ENCODE measurements at regions not wholly inside any gene's neighbourhood (a gene's known extent, or its start where the extent isn't known, plus 50 kb on each side); places are given as distances from the start of the nearest gene placed in this dataset.

- H3K4me2 ChIP-seq (ENCODE audit: low read length), result no peak overlapping the region
- no peaks in the 10 kb centered on the region for H3K79me2 ChIP-seq (replicated peaks; ENCODE audit: insufficient read depth, low read length)
- no peaks in the 10 kb centered on the region for H3F3A ChIP-seq (ENCODE audit: insufficient read depth, low read length, poor library complexity, severe bottlenecking)
- no peak overlapping the region for H3K9ac ChIP-seq (ENCODE audit: low read length)
- no peaks in the 10 kb centered on the region for H3K9me3 ChIP-seq (ENCODE audit: low read length)
- no peaks in the 10 kb centered on the region for H3K9me2 ChIP-seq (ENCODE audit: insufficient read depth, low read length)
- H3K27me3 ChIP-seq (ENCODE audit: insufficient read depth, low read depth, low read length), result no peaks in the 10 kb centered on the region
- H3K36me3 ChIP-seq (ENCODE audit: insufficient read depth, low read length), result no peaks in the 10 kb centered on the region
- H4K20me1 ChIP-seq (ENCODE audit: insufficient read depth), result no peaks in the 10 kb centered on the region
- H3K4me3 ChIP-seq (ENCODE audit: low read length), result no peak overlapping the region
- H2AFZ ChIP-seq (ENCODE audit: low read depth, low read length), result no peak overlapping the region
- TF ChIP-seq, protein P1, sequence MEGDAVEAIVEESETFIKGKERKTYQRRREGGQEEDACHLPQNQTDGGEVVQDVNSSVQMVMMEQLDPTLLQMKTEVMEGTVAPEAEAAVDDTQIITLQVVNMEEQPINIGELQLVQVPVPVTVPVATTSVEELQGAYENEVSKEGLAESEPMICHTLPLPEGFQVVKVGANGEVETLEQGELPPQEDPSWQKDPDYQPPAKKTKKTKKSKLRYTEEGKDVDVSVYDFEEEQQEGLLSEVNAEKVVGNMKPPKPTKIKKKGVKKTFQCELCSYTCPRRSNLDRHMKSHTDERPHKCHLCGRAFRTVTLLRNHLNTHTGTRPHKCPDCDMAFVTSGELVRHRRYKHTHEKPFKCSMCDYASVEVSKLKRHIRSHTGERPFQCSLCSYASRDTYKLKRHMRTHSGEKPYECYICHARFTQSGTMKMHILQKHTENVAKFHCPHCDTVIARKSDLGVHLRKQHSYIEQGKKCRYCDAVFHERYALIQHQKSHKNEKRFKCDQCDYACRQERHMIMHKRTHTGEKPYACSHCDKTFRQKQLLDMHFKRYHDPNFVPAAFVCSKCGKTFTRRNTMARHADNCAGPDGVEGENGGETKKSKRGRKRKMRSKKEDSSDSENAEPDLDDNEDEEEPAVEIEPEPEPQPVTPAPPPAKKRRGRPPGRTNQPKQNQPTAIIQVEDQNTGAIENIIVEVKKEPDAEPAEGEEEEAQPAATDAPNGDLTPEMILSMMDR (IDR thresholded peaks at IDR 0.05; ENCODE audit: poor library complexity, severe bottlenecking), result no peak
- TF ChIP-seq EP300 (conservative IDR thresholded peaks at IDR 0.05; ENCODE audit: poor library complexity, severe bottlenecking) (no peak), EZH2 (IDR thresholded peaks at IDR 0.05; ENCODE audit: borderline replicate concordance, insufficient read depth, low read length, poor library complexity, severe bottlenecking) (no peak), POLR2AphosphoS5 (IDR thresholded peaks at IDR 0.05) (no peak), TAF1 (IDR thresholded peaks at IDR 0.05; ENCODE audit: low read depth) (no peak), MXI1 (conservative IDR thresholded peaks at IDR 0.05; ENCODE audit: poor library complexity, severe bottlenecking) (no peak), RAD21 (conservative IDR thresholded peaks at IDR 0.05) (no peak), SMC3 (conservative IDR thresholded peaks at IDR 0.05; ENCODE audit: poor library complexity) (no peak)
- TF ChIP-seq, protein P2, sequence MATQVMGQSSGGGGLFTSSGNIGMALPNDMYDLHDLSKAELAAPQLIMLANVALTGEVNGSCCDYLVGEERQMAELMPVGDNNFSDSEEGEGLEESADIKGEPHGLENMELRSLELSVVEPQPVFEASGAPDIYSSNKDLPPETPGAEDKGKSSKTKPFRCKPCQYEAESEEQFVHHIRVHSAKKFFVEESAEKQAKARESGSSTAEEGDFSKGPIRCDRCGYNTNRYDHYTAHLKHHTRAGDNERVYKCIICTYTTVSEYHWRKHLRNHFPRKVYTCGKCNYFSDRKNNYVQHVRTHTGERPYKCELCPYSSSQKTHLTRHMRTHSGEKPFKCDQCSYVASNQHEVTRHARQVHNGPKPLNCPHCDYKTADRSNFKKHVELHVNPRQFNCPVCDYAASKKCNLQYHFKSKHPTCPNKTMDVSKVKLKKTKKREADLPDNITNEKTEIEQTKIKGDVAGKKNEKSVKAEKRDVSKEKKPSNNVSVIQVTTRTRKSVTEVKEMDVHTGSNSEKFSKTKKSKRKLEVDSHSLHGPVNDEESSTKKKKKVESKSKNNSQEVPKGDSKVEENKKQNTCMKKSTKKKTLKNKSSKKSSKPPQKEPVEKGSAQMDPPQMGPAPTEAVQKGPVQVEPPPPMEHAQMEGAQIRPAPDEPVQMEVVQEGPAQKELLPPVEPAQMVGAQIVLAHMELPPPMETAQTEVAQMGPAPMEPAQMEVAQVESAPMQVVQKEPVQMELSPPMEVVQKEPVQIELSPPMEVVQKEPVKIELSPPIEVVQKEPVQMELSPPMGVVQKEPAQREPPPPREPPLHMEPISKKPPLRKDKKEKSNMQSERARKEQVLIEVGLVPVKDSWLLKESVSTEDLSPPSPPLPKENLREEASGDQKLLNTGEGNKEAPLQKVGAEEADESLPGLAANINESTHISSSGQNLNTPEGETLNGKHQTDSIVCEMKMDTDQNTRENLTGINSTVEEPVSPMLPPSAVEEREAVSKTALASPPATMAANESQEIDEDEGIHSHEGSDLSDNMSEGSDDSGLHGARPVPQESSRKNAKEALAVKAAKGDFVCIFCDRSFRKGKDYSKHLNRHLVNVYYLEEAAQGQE (IDR thresholded peaks at IDR 0.05; ENCODE audit: borderline replicate concordance), result no peak
- no peak overlapping the region for H3K27ac ChIP-seq (ENCODE audit: low read length)
Measured at GRCh38 chrX:104310657-104311254, 56.0 kb upstream of the ESX1 start.

GRCh38 chrX:104310090-104310489, 55.4 kb upstream of the ESX1 start:
- Histone ChIP-seq H2AFZ (ENCODE audit: low read depth, low read length) (no peak overlapping the region), H3K9me3 (ENCODE audit: low read length) (no peaks in the 10 kb centered on the region), H3K79me2 (replicated peaks; ENCODE audit: insufficient read depth, low read length) (no peaks in the 10 kb centered on the region), H3K4me3 (ENCODE audit: low read length) (no peak overlapping the region), H3F3A (ENCODE audit: insufficient read depth, low read length, poor library complexity, severe bottlenecking) (no peaks in the 10 kb centered on the region), H3K9me2 (ENCODE audit: insufficient read depth, low read length) (no peaks in the 10 kb centered on the region), H3K4me2 (ENCODE audit: low read length) (no peak overlapping the region), H3K9ac (ENCODE audit: low read length) (no peak overlapping the region), H4K20me1 (ENCODE audit: insufficient read depth) (no peaks in the 10 kb centered on the region), H3K27me3 (ENCODE audit: insufficient read depth, low read depth, low read length) (no peaks in the 10 kb centered on the region), H3K27ac (ENCODE audit: low read length) (no peak overlapping the region), H3K36me3 (ENCODE audit: insufficient read depth, low read length) (no peaks in the 10 kb centered on the region)
- TF ChIP-seq SMC3 (conservative IDR thresholded peaks at IDR 0.05; ENCODE audit: poor library complexity) (peak; percentile 76), MXI1 (conservative IDR thresholded peaks at IDR 0.05; ENCODE audit: poor library complexity, severe bottlenecking) (no peak), RAD21 (conservative IDR thresholded peaks at IDR 0.05) (peak; percentile 76)
- TF ChIP-seq, protein P1 (IDR thresholded peaks at IDR 0.05; ENCODE audit: poor library complexity, severe bottlenecking), result peak; percentile 75
